ENCODE measurements at regions not wholly inside any gene's neighbourhood (a gene's known extent, or its start where the extent isn't known, plus 50 kb on each side); places are given as distances from the start of the nearest gene placed in this dataset.
A peak's percentile ranks its signal among the peaks of the same experiment; 100 is the strongest.
"Not testable (repeated sequence)": the region's sequence is repeated elsewhere in the genome, so short reads cannot be mapped to it uniquely, and the experiment has no call there.

DNA sequence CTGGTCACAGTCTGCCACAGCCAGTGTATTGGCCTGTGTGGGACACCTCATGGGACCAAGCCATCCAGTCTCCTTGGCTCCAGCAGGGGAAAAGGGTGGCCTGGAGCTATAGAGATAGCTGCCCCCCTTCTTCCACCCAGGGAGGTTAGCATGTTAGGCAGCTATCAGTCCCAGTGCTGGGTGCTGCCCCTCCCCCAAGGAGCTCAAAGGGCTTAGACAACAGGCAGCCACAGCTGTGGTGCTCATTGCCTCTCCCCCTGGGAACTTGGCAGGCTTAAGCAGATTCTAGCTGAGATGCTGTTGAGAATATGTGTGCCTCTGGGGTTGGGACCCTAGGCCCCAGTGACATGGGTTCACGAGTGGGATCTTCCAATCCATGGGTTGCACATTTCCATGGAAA lies 226.0 kb upstream of the PTGER4 start:
- no peak overlapping the region for H3K27ac ChIP-seq (ENCODE audit: low read depth in 1 of 3, low read length in 2 of 3)
- H3K36me3 ChIP-seq (ENCODE audit: control insufficient read depth in 3 of 3, insufficient read depth in 2 of 3, low read depth in 1 of 3, low read length in 3 of 3), result no peaks in the 10 kb centered on the region
- peaks cover 0 to 3% (median 0%) of the 10 kb centered on the region in 3 donors for H3K27me3 ChIP-seq (ENCODE audit: control insufficient read depth in 3 of 3, insufficient read depth in 3 of 3, low read length in 3 of 3)
- H3K9me3 ChIP-seq (ENCODE audit: control insufficient read depth in 2 of 2, insufficient read depth in 1 of 2, low read depth in 1 of 2, low read length in 1 of 2), result peaks cover 0 to 5% of the 10 kb centered on the region in 2 donors
- H3K4me3 ChIP-seq (ENCODE audit: low read depth in 1 of 3, low read length in 3 of 3), result no peak overlapping the region
- no peak for FAIRE-seq
- 74 to 100% (median 85%) methylated on average over 1 of the region's 1 CpG for WGBS, 3 donors
- H3K4me1 ChIP-seq (ENCODE audit: control insufficient read depth in 3 of 3, insufficient read depth in 2 of 3, low read depth in 1 of 3, low read length in 2 of 3), result no peaks in the 10 kb centered on the region
- no peak for DNase-seq

DNA sequence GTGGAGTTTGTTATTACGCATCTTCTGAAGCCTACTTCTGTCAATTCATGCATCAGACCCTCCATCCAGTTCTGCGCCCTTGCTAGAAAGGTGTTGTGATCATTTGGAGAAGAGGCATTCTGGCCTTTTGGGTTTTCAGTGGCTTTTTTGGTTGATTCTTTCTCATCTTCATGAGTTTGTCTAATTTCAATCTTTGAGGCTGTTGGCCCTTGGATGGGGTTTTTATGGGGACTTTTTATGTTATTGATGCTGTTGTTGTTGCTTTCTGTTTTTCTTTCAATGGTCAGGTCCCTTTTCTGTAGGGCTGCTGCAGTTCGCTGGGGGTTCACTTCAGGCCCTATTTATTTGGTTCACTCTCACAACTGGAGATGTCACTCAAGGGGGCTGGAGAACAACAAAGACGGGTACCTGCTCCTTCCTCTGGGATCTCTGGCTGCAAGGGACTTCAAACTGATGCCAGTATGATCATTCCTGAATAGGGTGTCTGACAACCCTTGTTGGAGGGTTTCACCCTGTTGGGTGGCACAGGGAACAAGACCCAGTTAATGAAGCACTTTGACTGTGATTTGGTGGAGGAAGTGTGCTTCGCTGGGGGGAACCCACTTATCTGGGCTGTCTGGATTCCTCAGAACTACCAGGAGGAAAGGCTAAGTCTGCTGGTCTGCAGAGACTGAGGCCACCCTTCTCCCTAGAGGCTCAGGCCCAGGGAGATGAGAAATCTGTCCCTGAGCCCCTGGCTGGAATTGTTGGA lies 226.7 kb upstream of the PTGER4 start:
- 90 to 93% (median 91%) methylated on average over 5 of the region's 5 CpGs for WGBS, 3 donors
- no peak for FAIRE-seq

DNA sequence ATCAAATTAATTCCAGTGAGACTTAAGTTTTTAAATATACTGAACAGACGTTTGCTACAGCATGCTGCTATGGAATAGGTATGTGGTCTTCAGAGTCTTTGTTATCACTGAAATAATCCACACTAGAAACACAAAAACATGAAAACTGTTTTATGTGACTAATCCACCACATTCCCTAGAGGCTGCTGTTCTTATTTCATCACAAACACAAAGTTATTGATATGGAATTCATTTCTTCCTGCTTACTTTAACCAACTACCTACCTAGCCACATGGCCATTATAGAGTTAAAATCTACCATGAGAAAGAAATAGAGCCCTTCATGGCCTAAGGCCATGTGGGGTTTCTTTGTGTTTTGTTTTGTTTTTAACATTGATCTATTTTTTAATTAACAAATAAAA lies 232.3 kb upstream of the PTGER4 start:
- Histone ChIP-seq H3K4me3 (ENCODE audit: low read depth in 1 of 3, low read length in 3 of 3) (no peak overlapping the region), H3K4me1 (ENCODE audit: control insufficient read depth in 3 of 3, insufficient read depth in 2 of 3, low read depth in 1 of 3, low read length in 2 of 3) (peaks cover 0 to 5% (median 0%) of the 10 kb centered on the region in 3 donors), H3K27me3 (ENCODE audit: control insufficient read depth in 3 of 3, insufficient read depth in 3 of 3, low read length in 3 of 3) (no peaks in the 10 kb centered on the region), H3K36me3 (ENCODE audit: control insufficient read depth in 3 of 3, insufficient read depth in 2 of 3, low read depth in 1 of 3, low read length in 3 of 3) (no peaks in the 10 kb centered on the region), H3K27ac (ENCODE audit: low read depth in 1 of 3, low read length in 2 of 3) (peak overlapping the region in 1 of 3 donors; percentile 30), H3K9me3 (ENCODE audit: control insufficient read depth in 2 of 2, insufficient read depth in 1 of 2, low read depth in 1 of 2, low read length in 1 of 2) (peaks cover 0 to 10% of the 10 kb centered on the region in 2 donors)
- FAIRE-seq (no peak), DNase-seq (no peak)
- 71 to 81% (median 75%) methylated on average over 1 of the region's 1 CpG for WGBS, 3 donors

More for the DNA sequence above, 226.7 kb upstream of the PTGER4 start:
- Histone ChIP-seq H3K9me3 (ENCODE audit: control insufficient read depth in 2 of 2, insufficient read depth in 1 of 2, low read depth in 1 of 2, low read length in 1 of 2) (peaks cover 0 to 4% of the 10 kb centered on the region in 2 donors), H3K36me3 (ENCODE audit: control insufficient read depth in 3 of 3, insufficient read depth in 2 of 3, low read depth in 1 of 3, low read length in 3 of 3) (no peaks in the 10 kb centered on the region), H3K4me3 (ENCODE audit: low read depth in 1 of 3, low read length in 3 of 3) (no peak overlapping the region), H3K27ac (ENCODE audit: low read depth in 1 of 3, low read length in 2 of 3) (no peak overlapping the region), H3K4me1 (ENCODE audit: control insufficient read depth in 3 of 3, insufficient read depth in 2 of 3, low read depth in 1 of 3, low read length in 2 of 3) (no peaks in the 10 kb centered on the region), H3K27me3 (ENCODE audit: control insufficient read depth in 3 of 3, insufficient read depth in 3 of 3, low read length in 3 of 3) (peaks cover 0 to 3% (median 0%) of the 10 kb centered on the region in 3 donors)
- DNase-seq, result no peak

DNA sequence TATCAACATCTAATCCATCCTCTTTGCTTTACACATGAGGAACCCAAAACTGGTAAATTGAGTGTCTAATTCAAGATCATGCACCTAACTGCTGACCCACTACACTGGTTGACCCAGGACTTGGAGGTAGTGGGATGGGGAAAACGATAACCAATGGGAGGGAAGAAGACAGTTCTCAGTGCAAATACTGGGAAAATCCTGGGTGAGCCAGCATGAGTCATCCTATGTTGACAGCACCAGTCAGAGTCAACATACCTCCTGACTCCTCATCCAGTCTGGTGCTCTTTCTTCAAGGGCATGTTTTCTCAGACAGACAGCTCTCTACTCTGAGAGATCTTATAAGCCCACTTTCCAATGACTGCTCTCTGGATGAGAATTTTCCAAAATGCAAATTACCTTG lies 232.8 kb upstream of the PTGER4 start:
- DNase-seq (peak; percentile 47 to 56), FAIRE-seq (no peak)
- Histone ChIP-seq H3K4me3 (ENCODE audit: low read depth in 1 of 3, low read length in 3 of 3) (no peak overlapping the region), H3K9me3 (ENCODE audit: control insufficient read depth in 2 of 2, insufficient read depth in 1 of 2, low read depth in 1 of 2, low read length in 1 of 2) (peaks cover 0 to 10% of the 10 kb centered on the region in 2 donors), H3K27ac (ENCODE audit: low read depth in 1 of 3, low read length in 2 of 3) (peak overlapping the region in 1 of 3 donors; percentile 30), H3K4me1 (ENCODE audit: control insufficient read depth in 3 of 3, insufficient read depth in 2 of 3, low read depth in 1 of 3, low read length in 2 of 3) (peaks cover under 1 to 9% (median under 1%) of the 10 kb centered on the region in 3 donors), H3K36me3 (ENCODE audit: control insufficient read depth in 3 of 3, insufficient read depth in 2 of 3, low read depth in 1 of 3, low read length in 3 of 3) (no peaks in the 10 kb centered on the region), H3K27me3 (ENCODE audit: control insufficient read depth in 3 of 3, insufficient read depth in 3 of 3, low read length in 3 of 3) (no peaks in the 10 kb centered on the region)
- 45 to 50% (median 47%) methylated on average over 1 of the region's 1 CpG for WGBS, 3 donors

DNA sequence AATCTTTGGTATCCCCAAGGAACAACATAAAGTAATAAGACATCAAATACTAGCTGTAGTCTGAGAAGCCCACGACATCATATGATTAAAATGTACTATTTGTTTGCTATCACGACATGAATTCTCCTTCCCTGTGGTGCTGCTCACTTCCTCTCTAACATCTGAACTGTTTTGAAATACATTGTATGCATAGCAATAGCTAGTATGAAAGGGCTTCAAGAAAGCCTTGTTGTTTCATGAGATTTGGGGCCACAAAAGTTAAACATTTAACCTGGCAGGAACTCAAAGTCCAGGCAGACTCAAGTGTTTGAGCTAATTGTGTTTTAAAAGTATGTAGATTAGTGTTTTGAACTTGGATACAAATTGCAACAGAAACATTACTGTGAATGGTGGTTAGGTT lies 237.4 kb upstream of the PTGER4 start:
- 5 to 30% (median 9%) methylated on average over 2 of the region's 2 CpGs for WGBS, 3 donors
- Histone ChIP-seq H3K36me3 (ENCODE audit: control insufficient read depth in 3 of 3, insufficient read depth in 2 of 3, low read depth in 1 of 3, low read length in 3 of 3) (no peaks in the 10 kb centered on the region), H3K4me3 (ENCODE audit: low read depth in 1 of 3, low read length in 3 of 3) (no peak overlapping the region), H3K4me1 (ENCODE audit: control insufficient read depth in 3 of 3, insufficient read depth in 2 of 3, low read depth in 1 of 3, low read length in 2 of 3) (peaks cover 2 to 18% (median 7%) of the 10 kb centered on the region in 3 donors), H3K27ac (ENCODE audit: low read depth in 1 of 3, low read length in 2 of 3) (peak overlapping the region; percentile 20 to 90 (median 32)), H3K9me3 (ENCODE audit: control insufficient read depth in 2 of 2, insufficient read depth in 1 of 2, low read depth in 1 of 2, low read length in 1 of 2) (peaks cover 0 to 10% of the 10 kb centered on the region in 2 donors), H3K27me3 (ENCODE audit: control insufficient read depth in 3 of 3, insufficient read depth in 3 of 3, low read length in 3 of 3) (no peaks in the 10 kb centered on the region)
- FAIRE-seq (no peak), DNase-seq (peak; percentile 72 to 90)

DNA sequence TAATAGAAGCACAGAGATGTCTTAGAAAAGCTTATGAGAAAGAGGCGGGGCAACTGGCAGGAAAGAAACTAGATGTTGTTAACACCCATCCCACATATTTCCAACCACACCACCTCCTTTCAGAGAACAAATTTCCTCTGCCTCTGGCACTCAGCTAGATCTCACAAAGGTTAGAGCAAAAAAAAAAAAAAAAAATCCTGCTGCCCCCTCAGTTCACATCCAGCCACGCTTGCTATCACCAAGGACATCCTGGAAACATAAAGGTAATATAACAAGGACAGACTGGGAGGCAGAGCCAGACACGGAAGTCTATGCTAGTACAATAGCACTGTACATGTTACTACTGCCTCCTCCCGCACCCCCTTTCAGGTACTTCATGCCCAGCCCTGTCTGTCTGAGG lies 238.0 kb upstream of the PTGER4 start:
- Histone ChIP-seq H3K36me3 (ENCODE audit: control insufficient read depth in 3 of 3, insufficient read depth in 2 of 3, low read depth in 1 of 3, low read length in 3 of 3) (no peaks in the 10 kb centered on the region), H3K4me1 (ENCODE audit: control insufficient read depth in 3 of 3, insufficient read depth in 2 of 3, low read depth in 1 of 3, low read length in 2 of 3) (peaks cover 2 to 23% (median 8%) of the 10 kb centered on the region in 3 donors), H3K27me3 (ENCODE audit: control insufficient read depth in 3 of 3, insufficient read depth in 3 of 3, low read length in 3 of 3) (no peaks in the 10 kb centered on the region), H3K4me3 (ENCODE audit: low read depth in 1 of 3, low read length in 3 of 3) (no peak overlapping the region), H3K9me3 (ENCODE audit: control insufficient read depth in 2 of 2, insufficient read depth in 1 of 2, low read depth in 1 of 2, low read length in 1 of 2) (peaks cover 0 to 8% of the 10 kb centered on the region in 2 donors), H3K27ac (ENCODE audit: low read depth in 1 of 3, low read length in 2 of 3) (peak overlapping the region; percentile 61 to 90 (median 76))
- DNase-seq, result peak; percentile 70 to 79
- WGBS, 3 donors, result 23 to 47% (median 33%) methylated on average over 4 of the region's 4 CpGs
- no peak for FAIRE-seq

DNA sequence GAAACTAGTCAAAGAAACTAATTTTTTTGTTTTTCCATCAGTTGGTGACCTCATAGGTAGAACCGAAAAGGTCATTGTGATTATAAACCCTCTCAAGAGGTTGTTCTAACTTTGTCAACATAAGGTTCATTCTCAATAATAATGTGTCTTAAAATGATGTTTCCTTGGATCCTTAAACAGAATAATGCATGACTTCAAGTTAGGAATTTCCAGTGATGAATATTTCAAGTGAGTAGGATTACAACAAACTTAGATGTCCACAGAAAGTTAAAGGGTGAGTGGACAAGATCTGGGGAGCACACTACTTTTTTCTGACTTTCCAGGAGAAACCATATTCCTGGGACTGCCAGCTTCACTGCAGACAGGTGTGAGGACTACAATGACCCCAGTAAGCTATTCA lies 239.0 kb upstream of the PTGER4 start:
- WGBS, 3 donors, result 82 to 94% (median 89%) methylated on average over 1 of the region's 1 CpG
- no peak overlapping the region for H3K4me3 ChIP-seq (ENCODE audit: low read depth in 1 of 3, low read length in 3 of 3)
- DNase-seq (no peak), FAIRE-seq (no peak)
- H3K27ac ChIP-seq (ENCODE audit: low read depth in 1 of 3, low read length in 2 of 3), result peak overlapping the region in 1 of 3 donors; percentile 90
- no peaks in the 10 kb centered on the region for H3K36me3 ChIP-seq (ENCODE audit: control insufficient read depth in 3 of 3, insufficient read depth in 2 of 3, low read depth in 1 of 3, low read length in 3 of 3)
- H3K9me3 ChIP-seq (ENCODE audit: control insufficient read depth in 2 of 2, insufficient read depth in 1 of 2, low read depth in 1 of 2, low read length in 1 of 2), result peaks cover 0 to under 1% of the 10 kb centered on the region in 2 donors
- H3K4me1 ChIP-seq (ENCODE audit: control insufficient read depth in 3 of 3, insufficient read depth in 2 of 3, low read depth in 1 of 3, low read length in 2 of 3), result peaks cover 2 to 27% (median 8%) of the 10 kb centered on the region in 3 donors
- H3K27me3 ChIP-seq (ENCODE audit: control insufficient read depth in 3 of 3, insufficient read depth in 3 of 3, low read length in 3 of 3), result no peaks in the 10 kb centered on the region

DNA sequence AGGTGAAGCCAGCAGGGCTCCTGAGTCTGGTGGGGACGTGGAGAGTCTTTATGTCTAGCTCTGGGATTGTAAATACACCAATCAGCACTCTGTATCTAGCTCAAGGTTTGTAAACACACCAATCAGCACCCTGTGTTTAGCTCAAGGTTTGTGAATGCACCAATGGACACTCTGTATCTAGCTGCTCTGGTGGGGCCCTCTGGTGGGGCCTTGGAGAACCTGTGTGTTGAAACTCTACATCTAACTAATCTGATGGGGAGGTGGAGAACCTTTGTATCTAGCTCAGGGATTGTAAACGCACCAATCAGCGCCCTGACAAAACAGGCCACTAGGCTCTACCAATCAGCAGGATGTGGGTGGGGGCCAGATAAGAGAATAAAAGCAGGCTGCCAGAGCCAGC lies 240.6 kb upstream of the PTGER4 start:
- whole genome bisulfite sequencing, 3 donors, result 93 to 99% (median 98%) methylated on average over 3 of the region's 3 CpGs
- not testable (repeated sequence) for H3K9me3 ChIP-seq (ENCODE audit: control insufficient read depth in 2 of 2, insufficient read depth in 1 of 2, low read depth in 1 of 2, low read length in 1 of 2); DNase-seq; H3K4me3 ChIP-seq (ENCODE audit: low read depth in 1 of 3, low read length in 3 of 3); H3K36me3 ChIP-seq (ENCODE audit: control insufficient read depth in 3 of 3, insufficient read depth in 2 of 3, low read depth in 1 of 3, low read length in 3 of 3); FAIRE-seq; H3K27ac ChIP-seq (ENCODE audit: low read depth in 1 of 3, low read length in 2 of 3); H3K27me3 ChIP-seq (ENCODE audit: control insufficient read depth in 3 of 3, insufficient read depth in 3 of 3, low read length in 3 of 3)
- H3K4me1 ChIP-seq (ENCODE audit: control insufficient read depth in 3 of 3, insufficient read depth in 2 of 3, low read depth in 1 of 3, low read length in 2 of 3), result peaks cover 2 to 27% (median 8%) of the 10 kb centered on the region in 3 donors
